ENCODE measurements at regions not wholly inside any gene's neighbourhood (a gene's known extent, or its start where the extent isn't known, plus 50 kb on each side); places are given as distances from the start of the nearest gene placed in this dataset.

GRCh38 chr1:229950908-229951307, 116.1 kb upstream of the GALNT2 start:
- TF ChIP-seq CTCF (IDR thresholded peaks at IDR 0.05) (no peak), POLR2A (IDR thresholded peaks at IDR 0.05) (no peak)

Measured in uterus (tissue), 2 donors.